ENCODE measurements at regions not wholly inside any gene's neighbourhood (a gene's known extent, or its start where the extent isn't known, plus 50 kb on each side); places are given as distances from the start of the nearest gene placed in this dataset.

DNA sequence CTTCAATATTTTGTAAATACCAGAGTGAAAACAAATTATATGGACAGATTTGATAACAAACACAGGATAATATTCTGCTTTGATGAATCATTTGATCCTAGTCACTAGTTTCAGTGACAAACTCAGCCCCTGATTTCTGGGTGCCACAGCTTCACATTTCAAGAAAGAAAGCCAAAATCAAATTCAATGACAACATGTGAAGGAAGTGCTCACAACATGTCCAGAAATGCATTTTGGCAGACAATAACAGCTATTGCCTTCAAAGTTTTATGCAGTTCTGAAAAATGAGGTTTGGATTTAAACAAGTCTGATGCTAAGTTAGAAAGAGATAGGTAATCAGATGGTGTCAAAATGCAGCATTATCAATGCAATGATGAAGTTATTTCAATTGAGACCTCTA lies 106.9 kb upstream of the PIEZO2 start:
- no peak for TF ChIP-seq CTCF (IDR thresholded peaks at IDR 0.05)
- no peak for TF ChIP-seq EP300 (IDR thresholded peaks at IDR 0.05)
- TF ChIP-seq POLR2A (IDR thresholded peaks at IDR 0.05), result no peak

Data from ovary (tissue), 3 donors.